Parathyroid adenoma (tissue), 2 donors: ENCODE measurements at regions not wholly inside any gene's neighbourhood (a gene's known extent, or its start where the extent isn't known, plus 50 kb on each side); places are given as distances from the start of the nearest gene placed in this dataset.

ENCODE experiments used
- H2AFZ ChIP-seq: fragments of 300-600 bp; sonication (generic); one replicate; pipeline ENCODE4 v1.7.0; 2017; ENCODE audit warnings: antibody characterized with exemption, mild to moderate bottlenecking
- H3K27ac ChIP-seq: fragments of 300-600 bp; sonication (generic); one replicate; pipeline ENCODE4 v1.7.0; 2017
- H3K27me3 ChIP-seq: fragments of 300-600 bp; sonication (generic); one replicate; pipeline ENCODE4 v1.7.0; 2017; ENCODE audit warnings: low read length; ENCODE audit not compliant: control insufficient read depth, insufficient read depth
- H3K36me3 ChIP-seq: fragments of 300-600 bp; sonication (generic); one replicate; pipeline ENCODE4 v1.7.0; 2017; ENCODE audit warnings: low read length; ENCODE audit not compliant: control insufficient read depth, insufficient read depth
- H3K4me1 ChIP-seq: fragments of 300-600 bp; sonication (generic); one replicate; pipeline ENCODE4 v1.7.0; 2017; ENCODE audit warnings: control low read depth
- H3K4me2 ChIP-seq: fragments of 300-600 bp; sonication (generic); one replicate; pipeline ENCODE4 v1.7.0; 2017; ENCODE audit warnings: low read length
- H3K4me3 ChIP-seq: fragments of 300-600 bp; sonication (generic); one replicate; pipeline ENCODE4 v1.7.0; 2017; ENCODE audit warnings: low read depth, low read length
- H3K79me2 ChIP-seq: fragments of 300-600 bp; sonication (generic); one replicate; pipeline ENCODE4 v1.7.0; 2017; ENCODE audit warnings: control low read depth
- H3K9ac ChIP-seq: fragments of 300-600 bp; sonication (generic); one replicate; pipeline ENCODE4 v1.7.0; 2017; ENCODE audit warnings: mild to moderate bottlenecking
- H3K9me3 ChIP-seq: fragments of 300-600 bp; sonication (generic); one replicate; pipeline ENCODE4 v1.7.0; 2017; ENCODE audit warnings: low read length; ENCODE audit not compliant: control insufficient read depth
- TF ChIP-seq, protein P1 (sequence below): fragments of 300-600 bp; sonication (generic); IDR thresholded peaks from one replicate; pipeline ENCODE4 v1.7.0; 2017; ENCODE audit warnings: antibody characterized with exemption, mild to moderate bottlenecking
- donor health status: primary hyperparathyroidism.

DNA sequence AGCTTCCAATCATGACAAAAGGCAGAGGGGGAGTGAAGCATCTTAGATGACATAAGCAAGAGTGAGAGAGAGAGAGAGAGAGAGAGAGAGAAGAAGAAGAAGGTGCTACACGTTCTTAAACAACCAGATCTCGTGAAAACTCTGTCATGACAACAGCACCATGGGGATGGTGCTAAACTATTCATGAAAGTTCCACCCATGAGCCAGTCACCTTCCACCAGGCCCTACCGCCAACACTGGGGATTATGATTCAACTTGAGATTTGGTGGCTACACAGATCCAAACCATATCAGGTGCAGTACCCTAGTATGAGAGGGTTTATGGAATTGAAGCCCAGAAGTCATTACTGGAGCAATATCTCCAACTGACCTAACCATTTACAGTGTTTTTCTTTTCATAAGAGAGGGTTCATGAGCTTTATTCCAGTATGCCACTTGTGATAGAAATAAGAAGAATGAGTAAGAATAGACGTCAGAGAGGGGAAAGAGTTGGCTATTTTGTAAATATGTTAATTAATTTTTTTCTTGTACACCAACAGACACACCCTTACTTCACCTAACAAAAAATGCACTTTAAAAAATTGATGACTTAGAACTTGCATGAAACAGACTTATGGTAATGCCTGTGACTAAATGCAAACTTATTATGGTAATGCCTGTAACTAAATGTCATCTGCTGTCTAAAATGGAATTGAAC, 680.4 kb upstream of the ITGA1 start:
- no peaks in the 10 kb centered on the region for H3K79me2 ChIP-seq
- no peak overlapping the region for H3K4me3 ChIP-seq
- H3K27me3 ChIP-seq: no peaks in the 10 kb centered on the region
- no peaks in the 10 kb centered on the region for H3K9me3 ChIP-seq
- H3K4me2 ChIP-seq: no peak overlapping the region
- H3K4me1 ChIP-seq: no peaks in the 10 kb centered on the region
- TF ChIP-seq, protein P1, sequence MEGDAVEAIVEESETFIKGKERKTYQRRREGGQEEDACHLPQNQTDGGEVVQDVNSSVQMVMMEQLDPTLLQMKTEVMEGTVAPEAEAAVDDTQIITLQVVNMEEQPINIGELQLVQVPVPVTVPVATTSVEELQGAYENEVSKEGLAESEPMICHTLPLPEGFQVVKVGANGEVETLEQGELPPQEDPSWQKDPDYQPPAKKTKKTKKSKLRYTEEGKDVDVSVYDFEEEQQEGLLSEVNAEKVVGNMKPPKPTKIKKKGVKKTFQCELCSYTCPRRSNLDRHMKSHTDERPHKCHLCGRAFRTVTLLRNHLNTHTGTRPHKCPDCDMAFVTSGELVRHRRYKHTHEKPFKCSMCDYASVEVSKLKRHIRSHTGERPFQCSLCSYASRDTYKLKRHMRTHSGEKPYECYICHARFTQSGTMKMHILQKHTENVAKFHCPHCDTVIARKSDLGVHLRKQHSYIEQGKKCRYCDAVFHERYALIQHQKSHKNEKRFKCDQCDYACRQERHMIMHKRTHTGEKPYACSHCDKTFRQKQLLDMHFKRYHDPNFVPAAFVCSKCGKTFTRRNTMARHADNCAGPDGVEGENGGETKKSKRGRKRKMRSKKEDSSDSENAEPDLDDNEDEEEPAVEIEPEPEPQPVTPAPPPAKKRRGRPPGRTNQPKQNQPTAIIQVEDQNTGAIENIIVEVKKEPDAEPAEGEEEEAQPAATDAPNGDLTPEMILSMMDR: no peak
- no peak overlapping the region for H3K27ac ChIP-seq
- no peak overlapping the region for H3K9ac ChIP-seq
- no peak overlapping the region for H2AFZ ChIP-seq
- H3K36me3 ChIP-seq: no peaks in the 10 kb centered on the region

GRCh38 chr5:52119768-52120167, 667.9 kb upstream of the ITGA1 start:
- Histone ChIP-seq H2AFZ (no peak overlapping the region), H3K27me3 (no peaks in the 10 kb centered on the region), H3K9me3 (no peaks in the 10 kb centered on the region), H3K4me3 (no peak overlapping the region), H3K36me3 (no peaks in the 10 kb centered on the region), H3K9ac (no peak overlapping the region), H3K27ac (no peak overlapping the region), H3K79me2 (no peaks in the 10 kb centered on the region), H3K4me2 (no peak overlapping the region), H3K4me1 (no peaks in the 10 kb centered on the region)
- TF ChIP-seq, protein P1: no peak

DNA sequence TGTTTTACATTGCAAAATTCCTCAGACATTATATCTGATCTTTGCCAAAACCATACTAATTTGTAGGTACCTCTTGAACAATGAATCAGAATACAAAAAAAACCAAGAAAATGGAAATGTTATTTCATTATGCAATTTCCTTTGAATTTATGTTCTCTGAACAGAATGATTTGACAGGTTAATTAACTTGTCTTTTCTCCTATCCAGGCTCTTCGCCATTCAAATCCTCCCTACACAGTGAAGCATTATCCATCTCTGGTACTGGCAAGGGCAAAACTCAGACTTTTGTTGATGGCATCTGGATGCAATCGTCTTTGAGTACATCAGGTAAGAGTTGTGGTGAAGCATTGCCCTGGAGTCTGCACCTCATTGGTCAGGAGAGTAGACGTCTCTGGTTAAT, 655.7 kb upstream of the ITGA1 start:
- TF ChIP-seq, protein P1: no peak
- H3K27me3 ChIP-seq: no peaks in the 10 kb centered on the region
- H3K9me3 ChIP-seq: no peaks in the 10 kb centered on the region
- no peak overlapping the region for H3K4me2 ChIP-seq
- H3K79me2 ChIP-seq: no peaks in the 10 kb centered on the region
- H3K4me3 ChIP-seq: no peak overlapping the region
- H3K9ac ChIP-seq: no peak overlapping the region
- H3K27ac ChIP-seq: no peak overlapping the region
- H3K36me3 ChIP-seq: no peaks in the 10 kb centered on the region
- no peaks in the 10 kb centered on the region for H3K4me1 ChIP-seq
- no peak overlapping the region for H2AFZ ChIP-seq

DNA sequence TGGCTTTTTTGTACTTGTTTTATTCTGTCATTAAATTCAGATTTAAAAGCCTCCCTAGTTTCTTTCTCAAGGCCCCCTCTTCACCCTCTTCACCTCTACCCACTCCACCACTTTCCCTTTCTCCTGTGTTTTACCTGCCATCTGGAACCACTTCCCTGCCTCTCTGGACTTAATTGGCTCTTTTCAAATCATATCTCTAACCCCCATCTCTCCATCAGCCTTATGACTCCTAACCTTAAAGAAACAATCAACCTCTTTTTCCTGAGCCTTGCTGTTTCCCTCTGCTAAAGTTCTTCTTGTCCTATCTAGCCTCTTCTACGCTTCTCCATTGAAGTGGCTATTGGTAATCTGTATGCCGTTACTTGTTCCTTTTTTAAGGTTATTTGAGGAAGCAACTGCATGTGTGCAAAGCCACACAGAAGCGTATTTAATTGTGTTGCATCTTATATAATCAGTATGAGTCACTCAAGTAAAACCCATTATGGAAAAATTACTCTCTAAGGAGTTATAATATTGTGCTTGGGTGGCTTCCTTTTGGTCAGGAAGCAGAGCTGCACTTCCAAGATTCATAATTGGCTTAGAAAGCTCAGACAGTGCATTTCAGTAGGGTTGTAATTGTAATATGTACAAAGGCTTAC, 653.6 kb upstream of the ITGA1 start:
- Histone ChIP-seq H3K27me3 (no peaks in the 10 kb centered on the region), H2AFZ (no peak overlapping the region), H3K4me1 (no peaks in the 10 kb centered on the region), H3K9me3 (no peaks in the 10 kb centered on the region), H3K79me2 (no peaks in the 10 kb centered on the region), H3K4me3 (no peak overlapping the region), H3K36me3 (no peaks in the 10 kb centered on the region), H3K9ac (no peak overlapping the region), H3K4me2 (no peak overlapping the region), H3K27ac (no peak overlapping the region)
- TF ChIP-seq, protein P1: no peak
